ENCODE measurements at regions not wholly inside any gene's neighbourhood (a gene's known extent, or its start where the extent isn't known, plus 50 kb on each side); places are given as distances from the start of the nearest gene placed in this dataset.

DNA sequence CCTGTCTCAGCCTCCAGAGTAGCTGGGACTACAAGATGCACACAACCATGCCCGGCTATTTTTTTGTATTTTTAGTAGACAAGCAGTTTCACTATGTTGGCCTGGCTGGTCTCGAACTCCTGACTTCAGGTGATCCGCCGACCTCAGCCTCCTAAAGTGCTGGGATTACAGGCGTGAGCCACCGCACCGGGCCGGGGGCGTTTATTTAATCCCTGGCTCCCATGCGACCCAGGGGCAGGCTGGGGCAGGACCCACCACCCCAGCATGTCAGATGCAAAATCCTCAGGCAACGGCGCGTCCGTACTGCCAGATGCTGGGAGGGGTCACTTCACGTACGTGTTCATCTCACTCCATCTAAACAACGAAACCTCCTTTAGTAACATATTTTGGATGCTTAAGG is 518.7 kb upstream of the NOX3 start:
- H3K23ac ChIP-seq (ENCODE audit: low read depth, low read length), result no peak overlapping the region
- in situ Hi-C loops (cut with MboI; ENCODE audit: low sequenced_read_pairs) (no loop called here), dilution Hi-C loops (cut with HindIII; ENCODE audit: low sequenced_read_pairs, unreplicated experiment) (no loop called here), intact Hi-C loops (cut with micrococcal nuclease) (loop anchor here (2.0 kb wide), 1 partner anchor 60 kb away; no protein-coding TSS in a partner anchor)
- no peak for DNase-seq
- no peaks in the 10 kb centered on the region for H3K79me1 ChIP-seq (ENCODE audit: low read depth in 1 of 2, low read length in 2 of 2)
- H3K9ac ChIP-seq (ENCODE audit: low read depth, low read length), result no peak overlapping the region
- no peaks in the 10 kb centered on the region for H3K4me1 ChIP-seq (ENCODE audit: control insufficient read depth, insufficient read depth, low read length)
- no peak overlapping the region for H4K5ac ChIP-seq (ENCODE audit: low read depth, low read length)
- WGBS, 2 experiments (ENCODE audit: extremely low coverage in 2 of 2, insufficient read length in 1 of 2), result 90% methylated on average over 2 of the region's 17 CpGs; no CpG with 5 or more reads in 1 of the 2 experiments
- no peaks in the 10 kb centered on the region for H4K20me1 ChIP-seq (ENCODE audit: insufficient read depth, low read length)
- no peaks in the 10 kb centered on the region for H3K27me3 ChIP-seq (ENCODE audit: control insufficient read depth, insufficient read depth, low read length)
- H3K18ac ChIP-seq (ENCODE audit: low read depth, low read length), result no peak overlapping the region
- H2BK20ac ChIP-seq (ENCODE audit: low read depth, low read length), result no peak overlapping the region
- H3K4me3 ChIP-seq (ENCODE audit: insufficient read depth, low read depth, low read length), result no peak overlapping the region
- ChIA-PET CTCF (no interaction called here), POLR2A (ENCODE audit: unreplicated experiment) (no interaction called here)
- no peak overlapping the region for H2BK5ac ChIP-seq (ENCODE audit: low read depth, low read length, poor library complexity, severe bottlenecking)
- no peak overlapping the region for H3K4me2 ChIP-seq (ENCODE audit: low read depth, low read length)
- H3K56ac ChIP-seq (ENCODE audit: extremely low read depth, insufficient read depth, low read length), result no peak overlapping the region
- BruUV-seq (replicated peaks), result no TSS peak
- H3K9me3 ChIP-seq (ENCODE audit: control insufficient read depth, insufficient read depth, low read length), result no peaks in the 10 kb centered on the region
- no peak for TF ChIP-seq RAD21 (IDR thresholded peaks at IDR 0.05; ENCODE audit: low read length)
- TF ChIP-seq, protein P1, sequence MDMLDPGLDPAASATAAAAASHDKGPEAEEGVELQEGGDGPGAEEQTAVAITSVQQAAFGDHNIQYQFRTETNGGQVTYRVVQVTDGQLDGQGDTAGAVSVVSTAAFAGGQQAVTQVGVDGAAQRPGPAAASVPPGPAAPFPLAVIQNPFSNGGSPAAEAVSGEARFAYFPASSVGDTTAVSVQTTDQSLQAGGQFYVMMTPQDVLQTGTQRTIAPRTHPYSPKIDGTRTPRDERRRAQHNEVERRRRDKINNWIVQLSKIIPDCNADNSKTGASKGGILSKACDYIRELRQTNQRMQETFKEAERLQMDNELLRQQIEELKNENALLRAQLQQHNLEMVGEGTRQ (IDR thresholded peaks at IDR 0.05; ENCODE audit: low read depth, low read length), result no peak
- TF ChIP-seq, protein P2, sequence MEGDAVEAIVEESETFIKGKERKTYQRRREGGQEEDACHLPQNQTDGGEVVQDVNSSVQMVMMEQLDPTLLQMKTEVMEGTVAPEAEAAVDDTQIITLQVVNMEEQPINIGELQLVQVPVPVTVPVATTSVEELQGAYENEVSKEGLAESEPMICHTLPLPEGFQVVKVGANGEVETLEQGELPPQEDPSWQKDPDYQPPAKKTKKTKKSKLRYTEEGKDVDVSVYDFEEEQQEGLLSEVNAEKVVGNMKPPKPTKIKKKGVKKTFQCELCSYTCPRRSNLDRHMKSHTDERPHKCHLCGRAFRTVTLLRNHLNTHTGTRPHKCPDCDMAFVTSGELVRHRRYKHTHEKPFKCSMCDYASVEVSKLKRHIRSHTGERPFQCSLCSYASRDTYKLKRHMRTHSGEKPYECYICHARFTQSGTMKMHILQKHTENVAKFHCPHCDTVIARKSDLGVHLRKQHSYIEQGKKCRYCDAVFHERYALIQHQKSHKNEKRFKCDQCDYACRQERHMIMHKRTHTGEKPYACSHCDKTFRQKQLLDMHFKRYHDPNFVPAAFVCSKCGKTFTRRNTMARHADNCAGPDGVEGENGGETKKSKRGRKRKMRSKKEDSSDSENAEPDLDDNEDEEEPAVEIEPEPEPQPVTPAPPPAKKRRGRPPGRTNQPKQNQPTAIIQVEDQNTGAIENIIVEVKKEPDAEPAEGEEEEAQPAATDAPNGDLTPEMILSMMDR (conservative IDR thresholded peaks at IDR 0.05; ENCODE audit: low read depth, low read length), result no peak
- TF ChIP-seq FOS (IDR thresholded peaks at IDR 0.05; ENCODE audit: low read depth, low read length), result no peak
- no peak for TF ChIP-seq BHLHE40 (IDR thresholded peaks at IDR 0.05; ENCODE audit: low read depth, low read length)
- no peak for TF ChIP-seq CHD1 (IDR thresholded peaks at IDR 0.05; ENCODE audit: low read depth, low read length)
- TF ChIP-seq RCOR1 (IDR thresholded peaks at IDR 0.05; ENCODE audit: insufficient replicate concordance, low read length), result no peak
- TF ChIP-seq RFX5 (IDR thresholded peaks at IDR 0.05; ENCODE audit: low read depth, low read length), result no peak
- TF ChIP-seq, protein P3, sequence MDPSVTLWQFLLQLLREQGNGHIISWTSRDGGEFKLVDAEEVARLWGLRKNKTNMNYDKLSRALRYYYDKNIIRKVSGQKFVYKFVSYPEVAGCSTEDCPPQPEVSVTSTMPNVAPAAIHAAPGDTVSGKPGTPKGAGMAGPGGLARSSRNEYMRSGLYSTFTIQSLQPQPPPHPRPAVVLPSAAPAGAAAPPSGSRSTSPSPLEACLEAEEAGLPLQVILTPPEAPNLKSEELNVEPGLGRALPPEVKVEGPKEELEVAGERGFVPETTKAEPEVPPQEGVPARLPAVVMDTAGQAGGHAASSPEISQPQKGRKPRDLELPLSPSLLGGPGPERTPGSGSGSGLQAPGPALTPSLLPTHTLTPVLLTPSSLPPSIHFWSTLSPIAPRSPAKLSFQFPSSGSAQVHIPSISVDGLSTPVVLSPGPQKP (IDR thresholded peaks at IDR 0.05; ENCODE audit: borderline replicate concordance, low read depth, low read length), result no peak
- TF ChIP-seq MAFK (IDR thresholded peaks at IDR 0.05; ENCODE audit: low read depth, low read length), result no peak
- TF ChIP-seq MAZ (IDR thresholded peaks at IDR 0.05; ENCODE audit: borderline replicate concordance, low read depth, low read length), result no peak
- no peak for TF ChIP-seq POLR2A (IDR thresholded peaks at IDR 0.05; ENCODE audit: low read depth, low read length)
- TF ChIP-seq CEBPB (IDR thresholded peaks at IDR 0.05; ENCODE audit: low read depth, low read length), result no peak
- no peak for TF ChIP-seq MXI1 (IDR thresholded peaks at IDR 0.05; ENCODE audit: borderline replicate concordance, low read depth, low read length)
- TF ChIP-seq NFE2L2 (IDR thresholded peaks at IDR 0.05; ENCODE audit: low read depth, low read length), result no peak
- TF ChIP-seq SMC3 (IDR thresholded peaks at IDR 0.05; ENCODE audit: low read depth, low read length), result no peak
- no peak overlapping the region for H2BK15ac ChIP-seq (ENCODE audit: low read depth, low read length)
- H3K14ac ChIP-seq (replicated peaks; ENCODE audit: low read depth, low read length), result no peak overlapping the region
- ATAC-seq (ENCODE audit: low read depth), result no peak
- H3K27ac ChIP-seq (ENCODE audit: insufficient read depth, low read length), result no peak overlapping the region
- no peak overlapping the region for H3K4ac ChIP-seq (ENCODE audit: low read depth, low read length)
- no peak overlapping the region for H2AK9ac ChIP-seq (replicated peaks; ENCODE audit: low read depth, low read length, poor library complexity)
- H4K91ac ChIP-seq (ENCODE audit: insufficient read depth, low read depth, low read length), result no peak overlapping the region
- H2BK120ac ChIP-seq (ENCODE audit: low read depth, low read length), result no peak overlapping the region
- H2AK5ac ChIP-seq (ENCODE audit: low read depth, low read length), result no peak overlapping the region
- H4K8ac ChIP-seq (ENCODE audit: low read depth in 2 of 2, low read length in 2 of 2), result no peak overlapping the region
- no peak overlapping the region for H2AFZ ChIP-seq (replicated peaks; ENCODE audit: low read length, poor library complexity)
- H3K36me3 ChIP-seq (ENCODE audit: control insufficient read depth, insufficient read depth, low read length), result no peaks in the 10 kb centered on the region
- H3K9me1 ChIP-seq (ENCODE audit: insufficient read depth, low read length), result no peaks in the 10 kb centered on the region
